GM12874 (cell line): ENCODE measurements at regions not wholly inside any gene's neighbourhood (a gene's known extent, or its start where the extent isn't known, plus 50 kb on each side); places are given as distances from the start of the nearest gene placed in this dataset.

Source experiments
- CTCF ChIP-seq: IDR thresholded peaks from 2 replicates; pipeline ENCODE4 v1.5.1; 2011; ENCODE audit warnings: low read depth, mild to moderate bottlenecking, control low read depth, low read length, moderate library complexity; ENCODE audit not compliant: insufficient read depth

- TF ChIP-seq CTCF = no peak
Observed at GRCh38 chr15:66631616-66632263, 65.9 kb upstream of the LCTL start.

GRCh38 chr15:66633041-66633937, 67.5 kb upstream of the LCTL start:
- TF ChIP-seq CTCF = no peak

- TF ChIP-seq CTCF = no peak
Observed at GRCh38 chr15:66633938-66634250, 68.1 kb upstream of the LCTL start.

- no peak for TF ChIP-seq CTCF
Observed at GRCh38 chr15:66634540-66634939, 67.5 kb upstream of the SMAD6 start.

- TF ChIP-seq CTCF = no peak
Observed at GRCh38 chr15:66635006-66635405, 67.0 kb upstream of the SMAD6 start.

- TF ChIP-seq CTCF = no peak
Observed at GRCh38 chr15:66635817-66636216, 66.2 kb upstream of the SMAD6 start.

- TF ChIP-seq CTCF = no peak
Observed at GRCh38 chr15:66638377-66638776, 63.7 kb upstream of the SMAD6 start.
